ENCODE measurements at regions not wholly inside any gene's neighbourhood (a gene's known extent, or its start where the extent isn't known, plus 50 kb on each side); places are given as distances from the start of the nearest gene placed in this dataset.

DNA sequence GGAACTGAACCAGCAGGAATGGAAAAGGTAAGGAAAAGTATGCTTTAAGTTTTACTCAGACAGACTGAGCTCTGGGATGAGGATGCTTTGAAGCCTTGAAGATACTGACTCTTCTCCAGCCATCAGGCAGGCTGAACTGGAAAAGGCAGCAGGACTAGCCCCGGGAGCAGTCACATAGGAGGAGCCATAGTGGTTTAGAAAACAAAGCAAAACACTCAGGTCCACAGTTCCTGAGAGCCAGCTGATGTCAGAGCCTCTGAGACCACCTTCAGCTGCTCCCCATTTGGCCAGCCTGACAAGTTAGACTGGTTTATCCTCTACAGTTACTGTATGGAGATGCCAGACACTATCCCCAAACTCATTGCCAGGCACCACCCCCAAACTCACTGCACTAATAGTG is 167.9 kb upstream of the CPEB2 start:
- Histone ChIP-seq H3K4me3 (ENCODE audit: low read depth, low read length) (no peak overlapping the region), H3K9me3 (ENCODE audit: control insufficient read depth, insufficient read depth, low read length) (no peaks in the 10 kb centered on the region), H3K27me3 (ENCODE audit: control insufficient read depth, insufficient read depth, low read length) (peaks cover 2% of the 10 kb centered on the region), H3K27ac (ENCODE audit: low read depth, low read length) (no peak overlapping the region)
- TF ChIP-seq, protein P1, sequence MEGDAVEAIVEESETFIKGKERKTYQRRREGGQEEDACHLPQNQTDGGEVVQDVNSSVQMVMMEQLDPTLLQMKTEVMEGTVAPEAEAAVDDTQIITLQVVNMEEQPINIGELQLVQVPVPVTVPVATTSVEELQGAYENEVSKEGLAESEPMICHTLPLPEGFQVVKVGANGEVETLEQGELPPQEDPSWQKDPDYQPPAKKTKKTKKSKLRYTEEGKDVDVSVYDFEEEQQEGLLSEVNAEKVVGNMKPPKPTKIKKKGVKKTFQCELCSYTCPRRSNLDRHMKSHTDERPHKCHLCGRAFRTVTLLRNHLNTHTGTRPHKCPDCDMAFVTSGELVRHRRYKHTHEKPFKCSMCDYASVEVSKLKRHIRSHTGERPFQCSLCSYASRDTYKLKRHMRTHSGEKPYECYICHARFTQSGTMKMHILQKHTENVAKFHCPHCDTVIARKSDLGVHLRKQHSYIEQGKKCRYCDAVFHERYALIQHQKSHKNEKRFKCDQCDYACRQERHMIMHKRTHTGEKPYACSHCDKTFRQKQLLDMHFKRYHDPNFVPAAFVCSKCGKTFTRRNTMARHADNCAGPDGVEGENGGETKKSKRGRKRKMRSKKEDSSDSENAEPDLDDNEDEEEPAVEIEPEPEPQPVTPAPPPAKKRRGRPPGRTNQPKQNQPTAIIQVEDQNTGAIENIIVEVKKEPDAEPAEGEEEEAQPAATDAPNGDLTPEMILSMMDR (IDR thresholded peaks at IDR 0.05; ENCODE audit: low read depth, low read length), result no peak
- POLR2A ChIA-PET, result no interaction called here
- DNase-seq (ENCODE audit: low read depth, low spot score), result no peak
- CTCF ChIA-PET, result no interaction called here

DNA sequence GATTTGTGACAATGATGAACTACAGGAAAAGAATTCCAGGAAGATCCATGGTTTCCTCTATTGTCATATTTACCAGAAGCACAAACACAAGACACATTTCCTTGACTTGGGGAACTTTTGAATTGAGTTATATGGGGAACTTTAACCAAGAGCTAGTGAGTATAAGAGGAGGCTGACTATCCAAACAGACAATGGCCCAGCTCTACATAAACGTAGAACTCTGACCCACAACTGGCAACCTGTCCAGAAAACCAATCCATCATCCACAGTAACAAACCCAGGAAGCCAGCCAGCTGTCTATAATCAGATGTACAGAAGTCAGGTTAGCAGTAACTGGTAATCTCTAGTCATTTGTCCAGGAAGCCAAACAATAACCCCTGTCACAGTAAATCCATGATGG is 167.0 kb upstream of the CPEB2 start:
- TF ChIP-seq, protein P1 (IDR thresholded peaks at IDR 0.05; ENCODE audit: low read depth, low read length), result no peak
- ChIA-PET CTCF (no interaction called here), POLR2A (no interaction called here)
- Histone ChIP-seq H3K27ac (ENCODE audit: low read depth, low read length) (no peak overlapping the region), H3K9me3 (ENCODE audit: control insufficient read depth, insufficient read depth, low read length) (no peaks in the 10 kb centered on the region), H3K27me3 (ENCODE audit: control insufficient read depth, insufficient read depth, low read length) (peaks cover 2% of the 10 kb centered on the region), H3K4me3 (ENCODE audit: low read depth, low read length) (no peak overlapping the region)
- DNase-seq (ENCODE audit: low read depth, low spot score), result no peak

DNA sequence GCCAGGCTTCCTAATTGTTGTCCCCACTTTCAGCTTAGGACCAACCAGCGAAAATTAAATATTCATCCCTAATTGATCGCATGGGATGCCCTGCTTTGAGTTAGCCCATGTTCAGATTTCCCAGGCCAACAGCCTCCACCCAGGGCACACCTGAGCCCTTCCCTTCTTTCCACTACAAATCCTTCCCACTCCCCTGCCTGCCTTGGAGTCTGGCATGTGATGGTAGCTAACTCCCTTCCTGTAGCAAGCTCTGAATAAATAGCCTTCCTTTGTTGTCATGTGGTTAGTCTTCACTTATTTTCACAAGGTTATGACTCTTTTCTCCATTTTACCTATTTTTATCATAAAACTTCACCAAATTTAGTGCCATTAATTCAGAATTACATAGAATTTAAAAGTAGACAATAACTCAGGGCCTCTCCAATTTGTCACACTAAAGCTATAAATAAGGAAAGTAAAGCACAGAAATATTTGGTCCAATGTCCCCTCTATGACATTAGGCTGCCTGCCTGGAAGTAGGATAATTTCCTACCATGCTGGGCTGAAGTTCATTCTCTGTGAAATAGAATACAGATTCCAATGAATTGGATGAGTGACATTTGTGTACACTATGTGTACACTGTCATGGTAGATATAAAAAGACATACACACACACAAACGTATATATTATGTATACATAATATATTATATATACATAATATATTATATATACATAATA is 166.4 kb upstream of the CPEB2 start:
- Histone ChIP-seq H3K9me3 (ENCODE audit: control insufficient read depth, insufficient read depth, low read length) (no peaks in the 10 kb centered on the region), H3K27me3 (ENCODE audit: control insufficient read depth, insufficient read depth, low read length) (peaks cover 2% of the 10 kb centered on the region), H3K4me3 (ENCODE audit: low read depth, low read length) (no peak overlapping the region), H3K27ac (ENCODE audit: low read depth, low read length) (no peak overlapping the region)
- CTCF ChIA-PET, result no interaction called here
- TF ChIP-seq, protein P1 (IDR thresholded peaks at IDR 0.05; ENCODE audit: low read depth, low read length), result no peak
- POLR2A ChIA-PET, result no interaction called here
- no peak for DNase-seq (ENCODE audit: low read depth, low spot score)

DNA sequence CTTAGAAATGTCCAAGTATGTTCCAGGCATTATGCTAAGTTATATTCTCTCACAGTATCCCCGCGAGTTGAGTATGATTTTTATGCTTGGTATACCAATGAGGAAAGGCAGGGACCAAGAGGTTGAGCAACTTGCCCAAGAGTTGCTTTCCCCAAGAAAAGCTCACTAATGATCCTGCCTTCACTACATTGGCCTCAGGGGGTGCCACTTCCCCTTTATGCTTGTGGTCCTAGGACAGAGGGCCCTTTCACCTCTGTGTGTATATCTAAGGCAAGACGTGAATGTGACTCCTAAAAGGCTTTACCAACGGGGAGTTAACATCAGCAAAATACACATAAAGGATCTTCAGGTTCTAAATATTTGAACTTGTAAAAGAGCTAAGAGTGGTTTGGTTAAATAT is 164.4 kb upstream of the CPEB2 start:
- no peak overlapping the region for H3K4me3 ChIP-seq (ENCODE audit: low read depth, low read length)
- ChIA-PET POLR2A (no interaction called here), CTCF (no interaction called here)
- TF ChIP-seq, protein P1 (IDR thresholded peaks at IDR 0.05; ENCODE audit: low read depth, low read length), result no peak
- H3K27ac ChIP-seq (ENCODE audit: low read depth, low read length), result no peak overlapping the region
- H3K27me3 ChIP-seq (ENCODE audit: control insufficient read depth, insufficient read depth, low read length), result peaks cover 2% of the 10 kb centered on the region
- no peak for DNase-seq (ENCODE audit: low read depth, low spot score)
- H3K9me3 ChIP-seq (ENCODE audit: control insufficient read depth, insufficient read depth, low read length), result no peaks in the 10 kb centered on the region

DNA sequence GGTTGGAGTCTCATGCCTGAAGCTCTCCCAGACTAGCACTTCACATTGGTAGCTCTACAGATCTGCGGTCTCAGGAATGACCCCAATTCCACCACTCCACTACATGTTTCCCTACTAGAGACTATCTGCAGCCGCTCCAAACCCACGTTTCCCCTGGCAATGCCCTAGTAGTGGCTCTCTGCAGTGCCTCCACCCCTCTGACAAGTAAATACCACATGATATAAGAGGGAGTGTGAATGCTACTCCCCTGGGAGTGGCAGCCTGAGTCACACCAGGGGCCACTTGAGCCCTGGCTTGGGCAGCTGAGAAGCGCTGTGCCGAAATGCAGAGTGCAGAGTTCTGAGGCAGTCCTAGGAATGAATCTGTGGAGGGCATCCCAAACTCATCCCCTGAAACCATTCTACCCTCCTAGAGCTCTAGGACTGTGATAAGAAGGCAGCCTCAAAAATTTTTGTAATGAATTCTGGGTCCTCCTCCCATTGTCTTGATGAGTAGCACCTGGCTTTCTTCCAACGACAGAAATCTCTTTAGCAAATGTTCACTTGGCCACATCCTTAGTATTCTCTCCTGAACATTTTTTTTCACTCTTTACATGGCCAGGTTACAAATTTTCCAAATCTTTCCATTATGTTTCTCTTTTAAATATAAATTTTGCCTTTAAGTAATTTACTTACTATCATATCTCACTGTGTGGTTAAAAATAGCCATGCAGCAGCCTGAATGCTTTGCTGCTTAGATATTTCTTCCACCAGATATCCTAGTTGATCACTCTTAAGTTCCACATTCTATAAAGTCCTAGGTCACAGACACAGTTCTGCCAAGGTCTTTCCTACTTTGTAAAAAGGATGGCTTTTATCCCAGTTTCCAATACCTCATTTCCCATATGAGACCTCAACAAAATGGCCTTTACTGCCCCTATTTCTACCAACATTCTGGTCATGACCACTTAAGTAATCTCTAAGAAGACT is 160.2 kb upstream of the CPEB2 start:
- Histone ChIP-seq H3K27me3 (ENCODE audit: control insufficient read depth, insufficient read depth, low read length) (peaks cover 4% of the 10 kb centered on the region), H3K27ac (ENCODE audit: low read depth, low read length) (no peak overlapping the region), H3K4me3 (ENCODE audit: low read depth, low read length) (no peak overlapping the region), H3K9me3 (ENCODE audit: control insufficient read depth, insufficient read depth, low read length) (no peaks in the 10 kb centered on the region)
- DNase-seq (ENCODE audit: low read depth, low spot score), result no peak
- TF ChIP-seq, protein P1 (IDR thresholded peaks at IDR 0.05; ENCODE audit: low read depth, low read length), result no peak
- POLR2A ChIA-PET, result no interaction called here
- CTCF ChIA-PET, result no interaction called here
